Neuronal stem cell (in vitro differentiated cells): ENCODE measurements at regions not wholly inside any gene's neighbourhood (a gene's known extent, or its start where the extent isn't known, plus 50 kb on each side); places are given as distances from the start of the nearest gene placed in this dataset.
"Not testable (repeated sequence)": the region's sequence is repeated elsewhere in the genome, so short reads cannot be mapped to it uniquely, and the experiment has no call there.

ENCODE experiments used
- DNase-seq: peaks from one replicate; pipeline ENCODE4 v3.0.0-alpha.2; 2013; ENCODE audit warnings: low spot score
- H2AFZ ChIP-seq: one replicate; pipeline ENCODE4 v1.6.1; 2013; ENCODE audit warnings: mild to moderate bottlenecking, low read length, inconsistent platforms
- H2AK5ac ChIP-seq: 2 replicates; pipeline ENCODE4 v1.6.1; 2013; ENCODE audit warnings: low read depth, mild to moderate bottlenecking, inconsistent platforms, low read length, moderate library complexity, mixed read lengths
- H2BK120ac ChIP-seq: 2 replicates; pipeline ENCODE4 v1.6.1; 2013; ENCODE audit warnings: low read depth, mild to moderate bottlenecking, inconsistent platforms, low read length, moderate library complexity, mixed read lengths
- H2BK12ac ChIP-seq: one replicate; pipeline ENCODE4 v1.6.1; 2013; ENCODE audit warnings: low read length, inconsistent platforms
- H2BK15ac ChIP-seq: 2 replicates; pipeline ENCODE4 v1.6.1; 2013; ENCODE audit warnings: mild to moderate bottlenecking, low read length, inconsistent platforms, mixed read lengths
- H2BK5ac ChIP-seq: one replicate; pipeline ENCODE4 v1.6.1; 2013; ENCODE audit warnings: inconsistent platforms, mild to moderate bottlenecking, low read length, moderate library complexity
- H3K14ac ChIP-seq: one replicate; pipeline ENCODE4 v1.6.1; 2013; ENCODE audit warnings: low read length, inconsistent platforms
- H3K18ac ChIP-seq: 2 replicates; pipeline ENCODE4 v1.6.1; 2013; ENCODE audit warnings: low read length, inconsistent platforms
- H3K23ac ChIP-seq: 2 replicates; pipeline ENCODE4 v1.6.1; 2013; ENCODE audit warnings: low read depth, mild to moderate bottlenecking, mixed read lengths, low read length, inconsistent platforms; ENCODE audit not compliant: poor library complexity
- H3K27ac ChIP-seq: replicated peaks from 3 replicates; pipeline ENCODE4 v1.5.1; 2013; ENCODE audit warnings: low read length, inconsistent platforms
- H3K27me3 ChIP-seq, 3 experiments: 2 replicates each; pipeline ENCODE4 v1.6.1; 2013; ENCODE audit warnings: low read length in 3 of 3, mild to moderate bottlenecking in 2 of 3, inconsistent platforms in 1 of 3, low read depth in 1 of 3, mixed read lengths in 1 of 3, moderate library complexity in 1 of 3; ENCODE audit not compliant: control insufficient read depth in 3 of 3, insufficient read depth in 3 of 3
- H3K36me3 ChIP-seq, 2 donors: replicated peaks in 1 of 2; 2 replicates each; pipeline ENCODE4 v1.6.1; 2013; ENCODE audit warnings: low read length in 2 of 2; ENCODE audit not compliant: control insufficient read depth in 2 of 2, insufficient read depth in 2 of 2
- H3K4ac ChIP-seq: 2 replicates; pipeline ENCODE4 v1.6.1; 2013; ENCODE audit warnings: inconsistent platforms, mild to moderate bottlenecking, low read length, moderate library complexity
- H3K4me1 ChIP-seq, 2 donors: 1 replicate in 1 of 2; 2 replicates in 1 of 2; pipeline ENCODE4 v1.6.1; 2013; ENCODE audit warnings: low read length in 2 of 2, low read depth in 1 of 2; ENCODE audit not compliant: control insufficient read depth in 2 of 2, insufficient read depth in 1 of 2
- H3K4me2 ChIP-seq: one replicate; pipeline ENCODE4 v1.6.1; 2013; ENCODE audit warnings: mild to moderate bottlenecking, low read length, inconsistent platforms; ENCODE audit not compliant: insufficient read depth, poor library complexity, severe bottlenecking
- H3K4me3 ChIP-seq, 2 donors: 2 replicates each; pipeline ENCODE4 v1.5.1; 2013; ENCODE audit warnings: low read length in 2 of 2, mild to moderate bottlenecking in 2 of 2, inconsistent platforms in 1 of 2, moderate library complexity in 1 of 2
- H3K79me1 ChIP-seq: one replicate; pipeline ENCODE4 v1.6.1; 2013; ENCODE audit warnings: low read depth, mild to moderate bottlenecking, inconsistent platforms, low read length, moderate library complexity
- H3K9ac ChIP-seq: one replicate; pipeline ENCODE4 v1.6.1; 2013; ENCODE audit warnings: mild to moderate bottlenecking, low read depth, low read length, inconsistent platforms; ENCODE audit not compliant: poor library complexity
- H3K9me3 ChIP-seq, 2 donors: replicated peaks in 1 of 2; 2 replicates each; pipeline versions ENCODE3 to v1.6.1; 2013; ENCODE audit warnings: low read length in 2 of 2, mild to moderate bottlenecking in 2 of 2, inconsistent platforms in 1 of 2, low read depth in 1 of 2, mixed read lengths in 1 of 2, moderate library complexity in 1 of 2; ENCODE audit not compliant: control insufficient read depth in 2 of 2, insufficient read depth in 1 of 2
- H4K8ac ChIP-seq: one replicate; pipeline ENCODE4 v1.6.1; 2013; ENCODE audit warnings: low read depth, mild to moderate bottlenecking, inconsistent platforms, low read length, moderate library complexity
- H4K91ac ChIP-seq: one replicate; pipeline ENCODE4 v1.6.1; 2013; ENCODE audit warnings: low read length, low read depth, mild to moderate bottlenecking, inconsistent platforms; ENCODE audit not compliant: poor library complexity
- WGBS, 2 donors: extraction: QIAGEN DNeasy Blood & Tissue Kit; methylation state at CpG; one replicate each; pipeline ENCODE4 v1.1.7; 2013; ENCODE audit warnings: missing lambda C conversion rate in 2 of 2, mixed read lengths in 1 of 2; ENCODE audit not compliant: insufficient read length in 2 of 2, insufficient replicate concordance in 1 of 2; ENCODE audit errors: extremely low coverage in 2 of 2; 5-methylcytosine and 5-hydroxymethylcytosine counted together

GRCh38 chrX:460823-461640 is 74.3 kb upstream of the PPP2R3B start:
- Histone ChIP-seq H2BK15ac (no peak overlapping the region), H2BK120ac (no peak overlapping the region), H2AFZ (no peak overlapping the region), H2BK12ac (peak overlapping the region; percentile 77), H3K27ac (no peak overlapping the region), H3K9me3 (peaks cover 0 to 4% of the 10 kb centered on the region in 2 donors), H3K36me3 (no peaks in the 10 kb centered on the region), H3K79me1 (peaks cover 2% of the 10 kb centered on the region), H3K4me2 (no peak overlapping the region), H3K14ac (no peak overlapping the region), H3K9ac (peak overlapping the region; percentile 46), H3K4me1 (peaks cover 2 to 9% of the 10 kb centered on the region in 2 donors), H2AK5ac (peak overlapping the region; percentile 14), H4K8ac (no peak overlapping the region), H3K4ac (peak overlapping the region; percentile 8), H4K91ac (no peak overlapping the region), H3K4me3 (peak overlapping the region in 1 of 2 donors; percentile 5), H3K23ac (no peak overlapping the region), H3K18ac (peak overlapping the region; percentile 24), H3K27me3 (peaks cover 0 to 13% (median 0%) of the 10 kb centered on the region in 3 experiments), H2BK5ac (no peak overlapping the region)
- DNase-seq: no peak
- WGBS, 2 donors: no CpG with 5 or more reads among the region's 45 CpGs

- Histone ChIP-seq H3K36me3 (no peaks in the 10 kb centered on the region), H3K79me1 (peaks cover 2% of the 10 kb centered on the region), H3K4me3 (no peak overlapping the region), H3K23ac (no peak overlapping the region), H3K4me1 (peaks cover 2 to 9% of the 10 kb centered on the region in 2 donors), H3K18ac (peak overlapping the region; percentile 4), H3K27me3 (peaks cover 0 to 13% (median 0%) of the 10 kb centered on the region in 3 experiments), H3K4me2 (no peak overlapping the region), H3K9me3 (peaks cover 0 to 4% of the 10 kb centered on the region in 2 donors), H3K9ac (no peak overlapping the region), H2BK5ac (no peak overlapping the region), H2BK12ac (no peak overlapping the region), H3K4ac (no peak overlapping the region), H3K14ac (peak overlapping the region; percentile 67), H2AK5ac (peak overlapping the region; percentile 20), H2BK15ac (no peak overlapping the region), H4K8ac (no peak overlapping the region), H4K91ac (no peak overlapping the region), H3K27ac (no peak overlapping the region), H2AFZ (no peak overlapping the region), H2BK120ac (no peak overlapping the region)
- no peak for DNase-seq
- no CpG with 5 or more reads among the region's 21 CpGs for WGBS, 2 donors
Observed at GRCh38 chrX:462853-463252, 76.1 kb upstream of the PPP2R3B start.

- Histone ChIP-seq H3K79me1 (no peaks in the 10 kb centered on the region), H3K14ac (no peak overlapping the region), H2BK15ac (no peak overlapping the region), H3K4me1 (no peaks in the 10 kb centered on the region), H2BK120ac (no peak overlapping the region), H4K8ac (no peak overlapping the region), H4K91ac (no peak overlapping the region), H3K27ac (no peak overlapping the region), H3K36me3 (no peaks in the 10 kb centered on the region), H2AK5ac (no peak overlapping the region), H3K4ac (no peak overlapping the region), H3K4me2 (no peak overlapping the region), H3K18ac (no peak overlapping the region), H2BK12ac (no peak overlapping the region), H3K9ac (no peak overlapping the region), H3K4me3 (no peak overlapping the region), H3K27me3 (no peaks in the 10 kb centered on the region), H3K9me3 (peaks cover 0 to 7% of the 10 kb centered on the region in 2 donors), H2AFZ (no peak overlapping the region), H3K23ac (no peak overlapping the region), H2BK5ac (no peak overlapping the region)
- DNase-seq: no peak
- no CpG with 5 or more reads among the region's 32 CpGs for WGBS, 2 donors
Observed at GRCh38 chrX:465418-466215, 78.9 kb upstream of the PPP2R3B start.

GRCh38 chrX:466836-467235 is 80.1 kb upstream of the PPP2R3B start:
- not testable (repeated sequence) for H4K8ac ChIP-seq, H2AFZ ChIP-seq, H3K4me1 ChIP-seq, H3K4me2 ChIP-seq, H3K27ac ChIP-seq, H3K9ac ChIP-seq, H3K27me3 ChIP-seq, H3K9me3 ChIP-seq, H2BK12ac ChIP-seq, H2AK5ac ChIP-seq, H3K4ac ChIP-seq, H2BK15ac ChIP-seq, H3K4me3 ChIP-seq, H3K79me1 ChIP-seq, DNase-seq, H2BK5ac ChIP-seq, H4K91ac ChIP-seq, H2BK120ac ChIP-seq, H3K36me3 ChIP-seq, H3K14ac ChIP-seq, H3K18ac ChIP-seq, H3K23ac ChIP-seq
- WGBS, 2 donors: no CpG with 5 or more reads among the region's 17 CpGs
